ENCODE measurements at regions not wholly inside any gene's neighbourhood (a gene's known extent, or its start where the extent isn't known, plus 50 kb on each side); places are given as distances from the start of the nearest gene placed in this dataset.
A peak's percentile ranks its signal among the peaks of the same experiment; 100 is the strongest.

GRCh38 chr3:21839592-21839991 lies 88.6 kb upstream of the ZNF385D start:
- no peaks in the 10 kb centered on the region for H3K9me2 ChIP-seq
- H4K20me1 ChIP-seq (ENCODE audit: insufficient read depth), result no peaks in the 10 kb centered on the region
- no peak overlapping the region for H2AFZ ChIP-seq (ENCODE audit: low read depth)
- 93% methylated on average over 3 of the region's 3 CpGs for WGBS (ENCODE audit: low lambda C conversion rate)
- no peaks in the 10 kb centered on the region for H3K79me2 ChIP-seq (ENCODE audit: insufficient read depth)
- no peak for DNase-seq
- CTCF ChIA-PET, result interaction anchor here (1.0 kb wide), 1 partner anchor 49 kb away, joined by 3 read pairs; no protein-coding TSS in a partner anchor
- H3K4me1 ChIP-seq (ENCODE audit: control insufficient read depth in 1 of 2, insufficient read depth in 2 of 2, low read depth in 1 of 2, low read length in 1 of 2), result peaks cover 0 to 3% of the 10 kb centered on the region in 2 experiments; a peak in 1 of 4 replicates
- no peaks in the 10 kb centered on the region for H3K27me3 ChIP-seq (ENCODE audit: insufficient read depth)
- H3K9me3 ChIP-seq, result no peaks in the 10 kb centered on the region
- H3K27ac ChIP-seq (ENCODE audit: low read depth in 2 of 2, low read length in 1 of 2), result peak overlapping the region in 1 of 2 experiments; percentile 73; a peak in 2 of 4 replicates
- no peaks in the 10 kb centered on the region for H3F3A ChIP-seq (replicated peaks; ENCODE audit: insufficient read depth)
- POLR2A ChIA-PET, result no interaction called here
- TF ChIP-seq TCF12 (IDR thresholded peaks at IDR 0.05) (peak; percentile 36), RFX5 (IDR thresholded peaks at IDR 0.05; ENCODE audit: low read length) (no peak), PBX3 (IDR thresholded peaks at IDR 0.05) (peak; percentile 23; the same call in 1 of the 2 replicates), RXRA (IDR thresholded peaks at IDR 0.05; ENCODE audit: borderline replicate concordance, low read depth) (peak; percentile 80; the same call in 1 of the 2 replicates), IRF3 (IDR thresholded peaks at IDR 0.05; ENCODE audit: low read depth, low read length) (no peak), MAX (IDR thresholded peaks at IDR 0.05; ENCODE audit: low read depth) (no peak), CTCF (IDR thresholded peaks at IDR 0.05) (peak; percentile 66), EP300 (IDR thresholded peaks at IDR 0.05; ENCODE audit: borderline replicate concordance in 1 of 2, low read depth in 1 of 2, low read length in 1 of 2) (peak in 1 of 2 experiments; percentile 39; a peak in 1 of 4 replicates), USF2 (IDR thresholded peaks at IDR 0.05; ENCODE audit: borderline replicate concordance, low read depth, low read length) (no peak), GABPA (IDR thresholded peaks at IDR 0.05; ENCODE audit: low read depth) (no peak), MEF2A (IDR thresholded peaks at IDR 0.05; ENCODE audit: borderline replicate concordance, low read depth) (no peak), JUND (IDR thresholded peaks at IDR 0.05) (peak; percentile 25; the same call in 1 of the 2 replicates), RCOR1 (IDR thresholded peaks at IDR 0.05; ENCODE audit: low read length) (no peak), FOXJ3 (CRISPR knock-in tag; IDR thresholded peaks at IDR 0.05) (no peak), USF1 (IDR thresholded peaks at IDR 0.05; ENCODE audit: borderline replicate concordance, low read depth) (no peak), GATA2 (CRISPR knock-in tag; IDR thresholded peaks at IDR 0.05) (no peak), NFIC (IDR thresholded peaks at IDR 0.05; ENCODE audit: borderline replicate concordance) (0 out of 2 replicates have a peak, but pooled peaks have one; percentile 34), RAD21 (IDR thresholded peaks at IDR 0.05; ENCODE audit: low read length) (no peak), YY1 (IDR thresholded peaks at IDR 0.05; ENCODE audit: low read depth) (no peak), TAF1 (IDR thresholded peaks at IDR 0.05; ENCODE audit: borderline replicate concordance, low read depth, low read length) (no peak), REST (IDR thresholded peaks at IDR 0.05; ENCODE audit: low read depth, low read length) (no peak)
- no peaks in the 10 kb centered on the region for H3K36me3 ChIP-seq (replicated peaks in 1 of 2; ENCODE audit: control insufficient read depth in 1 of 2, insufficient read depth in 2 of 2, low read length in 1 of 2)
- no peak overlapping the region for H3K9ac ChIP-seq
- no peak overlapping the region for H3K4me2 ChIP-seq
- H3K4me3 ChIP-seq (ENCODE audit: low read depth in 2 of 2, low read length in 1 of 2), result no peak overlapping the region

Measured in SK-N-SH (cell line).